DND-41 (cell line): ENCODE measurements at regions not wholly inside any gene's neighbourhood (a gene's known extent, or its start where the extent isn't known, plus 50 kb on each side); places are given as distances from the start of the nearest gene placed in this dataset.

Experiments used
- ATAC-seq: fragments of 200-7000 bp; cut with Tn5 transposase; 3 replicates; pipeline ENCODE4 v1.9.1; 2021; ENCODE audit warnings: low read depth; ENCODE audit not compliant: insufficient read depth
- DNase-seq: peaks from one replicate; pipeline ENCODE4 v3.0.0-alpha.2; 2020
- H2AFZ ChIP-seq: 2 replicates; pipeline ENCODE4 v1.6.0; 2012; ENCODE audit warnings: low read depth, low read length
- H3K27ac ChIP-seq: 2 replicates; pipeline ENCODE4 v1.5.1; 2012; ENCODE audit warnings: low read length, inconsistent platforms
- H3K27me3 ChIP-seq: fragments of 200-600 bp; sonication (generic); 2 replicates; pipeline ENCODE4 v1.6.0; 2012; ENCODE audit warnings: low read length, mild to moderate bottlenecking, inconsistent platforms; ENCODE audit not compliant: insufficient read depth, poor library complexity
- H3K36me3 ChIP-seq: 2 replicates; pipeline ENCODE4 v1.5.1; 2012; ENCODE audit warnings: low read length, inconsistent platforms; ENCODE audit not compliant: insufficient read depth
- H3K4me1 ChIP-seq: 2 replicates; pipeline ENCODE4 v1.5.1; 2012; ENCODE audit warnings: mild to moderate bottlenecking, low read length; ENCODE audit not compliant: insufficient read depth
- H3K4me2 ChIP-seq: 2 replicates; pipeline ENCODE4 v1.6.0; 2012; ENCODE audit warnings: mild to moderate bottlenecking, moderate library complexity, low read length, inconsistent platforms; ENCODE audit not compliant: insufficient read depth
- H3K4me3 ChIP-seq, 2 experiments: fragments of 200-600 bp in 1 of 2; shearing (Covaris generic) in 1 of 2; 2 replicates each; pipeline ENCODE4 v1.5.1; 2012 to 2016; ENCODE audit warnings: inconsistent platforms in 2 of 2, low read length in 2 of 2, mild to moderate bottlenecking in 2 of 2, low read depth in 1 of 2, moderate library complexity in 1 of 2
- H3K79me2 ChIP-seq: 2 replicates; pipeline ENCODE4 v1.6.0; 2012; ENCODE audit warnings: low read length, inconsistent platforms; ENCODE audit not compliant: insufficient read depth
- H3K9ac ChIP-seq: 2 replicates; pipeline ENCODE4 v1.6.0; 2012; ENCODE audit warnings: low read depth, mild to moderate bottlenecking, inconsistent platforms, low read length, moderate library complexity
- H3K9me3 ChIP-seq: 2 replicates; pipeline ENCODE4 v1.5.1; 2012; ENCODE audit warnings: low read length, moderate library complexity, mild to moderate bottlenecking, inconsistent platforms; ENCODE audit not compliant: insufficient read depth, severe bottlenecking
- H4K20me1 ChIP-seq: 2 replicates; pipeline ENCODE4 v1.6.0; 2012; ENCODE audit warnings: low read length; ENCODE audit not compliant: insufficient read depth
- EZH2 ChIP-seq: IDR thresholded peaks from 3 replicates; pipeline ENCODE4 v1.6.1; 2012; ENCODE audit warnings: borderline replicate concordance, low read depth, mild to moderate bottlenecking, moderate library complexity, low read length, inconsistent platforms; ENCODE audit not compliant: severe bottlenecking
- TF ChIP-seq, protein P1 (sequence below): IDR thresholded peaks from 2 replicates; pipeline ENCODE4 v1.5.1; 2012; ENCODE audit warnings: borderline replicate concordance, low read length, moderate library complexity, mild to moderate bottlenecking; ENCODE audit not compliant: poor library complexity, severe bottlenecking; ENCODE audit errors: extremely low read depth

GRCh38 chr3:66165660-66166059, 55.1 kb upstream of the SLC25A26 start:
- no peaks in the 10 kb centered on the region for H3K4me1 ChIP-seq
- no peak overlapping the region for H3K4me2 ChIP-seq
- no peaks in the 10 kb centered on the region for H3K27me3 ChIP-seq
- H3K27ac ChIP-seq: no peak overlapping the region
- no peak overlapping the region for H2AFZ ChIP-seq
- no peaks in the 10 kb centered on the region for H4K20me1 ChIP-seq
- H3K9me3 ChIP-seq: no peaks in the 10 kb centered on the region
- H3K79me2 ChIP-seq: no peaks in the 10 kb centered on the region
- DNase-seq (no peak), ATAC-seq (no peak)
- no peak overlapping the region for H3K4me3 ChIP-seq
- H3K36me3 ChIP-seq: no peaks in the 10 kb centered on the region
- TF ChIP-seq, protein P1, sequence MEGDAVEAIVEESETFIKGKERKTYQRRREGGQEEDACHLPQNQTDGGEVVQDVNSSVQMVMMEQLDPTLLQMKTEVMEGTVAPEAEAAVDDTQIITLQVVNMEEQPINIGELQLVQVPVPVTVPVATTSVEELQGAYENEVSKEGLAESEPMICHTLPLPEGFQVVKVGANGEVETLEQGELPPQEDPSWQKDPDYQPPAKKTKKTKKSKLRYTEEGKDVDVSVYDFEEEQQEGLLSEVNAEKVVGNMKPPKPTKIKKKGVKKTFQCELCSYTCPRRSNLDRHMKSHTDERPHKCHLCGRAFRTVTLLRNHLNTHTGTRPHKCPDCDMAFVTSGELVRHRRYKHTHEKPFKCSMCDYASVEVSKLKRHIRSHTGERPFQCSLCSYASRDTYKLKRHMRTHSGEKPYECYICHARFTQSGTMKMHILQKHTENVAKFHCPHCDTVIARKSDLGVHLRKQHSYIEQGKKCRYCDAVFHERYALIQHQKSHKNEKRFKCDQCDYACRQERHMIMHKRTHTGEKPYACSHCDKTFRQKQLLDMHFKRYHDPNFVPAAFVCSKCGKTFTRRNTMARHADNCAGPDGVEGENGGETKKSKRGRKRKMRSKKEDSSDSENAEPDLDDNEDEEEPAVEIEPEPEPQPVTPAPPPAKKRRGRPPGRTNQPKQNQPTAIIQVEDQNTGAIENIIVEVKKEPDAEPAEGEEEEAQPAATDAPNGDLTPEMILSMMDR: no peak
- TF ChIP-seq EZH2: no peak
- H3K9ac ChIP-seq: no peak overlapping the region

DNA sequence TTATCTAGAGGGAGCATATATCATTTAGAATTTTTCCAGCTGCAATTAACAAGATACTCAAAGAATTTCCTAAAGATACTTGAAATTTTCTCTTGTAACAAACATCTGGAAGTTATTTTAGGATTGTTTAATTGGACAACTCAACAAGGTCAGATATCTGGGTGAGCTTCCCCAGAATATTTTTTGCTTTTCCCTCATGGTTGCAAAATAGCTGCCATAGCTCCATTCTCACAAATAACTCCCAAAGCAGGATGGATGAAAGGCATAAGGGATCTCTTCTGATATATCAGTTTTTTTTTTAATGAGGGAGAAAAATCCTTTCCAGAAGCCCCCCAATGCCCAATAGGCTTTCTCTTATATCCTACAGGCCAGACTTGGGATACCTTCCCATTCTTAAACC, 56.6 kb upstream of the SLC25A26 start:
- DNase-seq (no peak), ATAC-seq (no peak)
- Histone ChIP-seq H4K20me1 (no peaks in the 10 kb centered on the region), H3K36me3 (no peaks in the 10 kb centered on the region), H3K27me3 (no peaks in the 10 kb centered on the region), H3K9me3 (no peaks in the 10 kb centered on the region), H3K9ac (no peak overlapping the region), H3K4me2 (no peak overlapping the region), H3K4me1 (no peaks in the 10 kb centered on the region), H3K79me2 (no peaks in the 10 kb centered on the region), H3K27ac (no peak overlapping the region), H3K4me3 (no peak overlapping the region), H2AFZ (no peak overlapping the region)
- TF ChIP-seq EZH2: no peak
- TF ChIP-seq, protein P1: no peak

DNA sequence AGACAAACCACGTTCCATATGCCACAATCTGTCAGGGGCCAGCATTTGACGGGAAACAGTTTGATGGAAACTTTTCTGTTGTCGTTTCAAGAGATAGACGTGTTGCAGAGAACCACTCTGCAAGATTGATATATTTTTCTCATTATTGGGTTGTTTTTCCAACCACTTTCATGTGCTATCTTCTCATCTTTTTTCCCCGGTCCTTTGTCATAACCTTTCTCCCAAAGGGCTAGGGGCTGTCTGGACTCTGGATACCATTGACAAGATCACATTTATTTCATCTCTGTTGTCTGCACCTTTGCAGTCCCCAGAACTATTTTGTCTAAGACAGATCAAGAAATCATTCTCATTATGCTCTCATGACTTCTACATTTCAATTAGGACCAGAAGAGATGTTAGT, 57.6 kb upstream of the SLC25A26 start:
- H4K20me1 ChIP-seq: no peaks in the 10 kb centered on the region
- ATAC-seq (no peak), DNase-seq (no peak)
- H3K4me1 ChIP-seq: no peaks in the 10 kb centered on the region
- H2AFZ ChIP-seq: no peak overlapping the region
- no peaks in the 10 kb centered on the region for H3K9me3 ChIP-seq
- H3K4me3 ChIP-seq: no peak overlapping the region
- no peak overlapping the region for H3K4me2 ChIP-seq
- no peaks in the 10 kb centered on the region for H3K27me3 ChIP-seq
- H3K9ac ChIP-seq: no peak overlapping the region
- H3K79me2 ChIP-seq: no peaks in the 10 kb centered on the region
- no peaks in the 10 kb centered on the region for H3K36me3 ChIP-seq
- no peak overlapping the region for H3K27ac ChIP-seq
- TF ChIP-seq, protein P1: no peak
- TF ChIP-seq EZH2: no peak

GRCh38 chr3:66162766-66163165, 58.0 kb upstream of the SLC25A26 start:
- H3K4me2 ChIP-seq: no peak overlapping the region
- DNase-seq: no peak
- H4K20me1 ChIP-seq: no peaks in the 10 kb centered on the region
- no peaks in the 10 kb centered on the region for H3K4me1 ChIP-seq
- no peak overlapping the region for H3K4me3 ChIP-seq
- no peak overlapping the region for H3K27ac ChIP-seq
- H3K36me3 ChIP-seq: no peaks in the 10 kb centered on the region
- H3K9me3 ChIP-seq: no peaks in the 10 kb centered on the region
- H3K79me2 ChIP-seq: no peaks in the 10 kb centered on the region
- no peak for TF ChIP-seq EZH2
- TF ChIP-seq, protein P1: no peak
- H3K27me3 ChIP-seq: no peaks in the 10 kb centered on the region
- H3K9ac ChIP-seq: no peak overlapping the region
- H2AFZ ChIP-seq: no peak overlapping the region
- ATAC-seq: no peak
